Cardiac septum (tissue), 1 donor: ENCODE measurements at regions not wholly inside any gene's neighbourhood (a gene's known extent, or its start where the extent isn't known, plus 50 kb on each side); places are given as distances from the start of the nearest gene placed in this dataset.

Experiments used
- DNase-seq: peaks from one replicate; pipeline ENCODE4 v3.0.0-alpha.2; 2020; ENCODE audit warnings: low spot score
- intact Hi-C: fragments of 100-400 bp; cut with DNase I; formaldehyde crosslinking; loops from one replicate; pipeline ENCODE4 v1.14.0; 2022
- donor health status: DM: no; HTN: no; CAD: no.

DNA sequence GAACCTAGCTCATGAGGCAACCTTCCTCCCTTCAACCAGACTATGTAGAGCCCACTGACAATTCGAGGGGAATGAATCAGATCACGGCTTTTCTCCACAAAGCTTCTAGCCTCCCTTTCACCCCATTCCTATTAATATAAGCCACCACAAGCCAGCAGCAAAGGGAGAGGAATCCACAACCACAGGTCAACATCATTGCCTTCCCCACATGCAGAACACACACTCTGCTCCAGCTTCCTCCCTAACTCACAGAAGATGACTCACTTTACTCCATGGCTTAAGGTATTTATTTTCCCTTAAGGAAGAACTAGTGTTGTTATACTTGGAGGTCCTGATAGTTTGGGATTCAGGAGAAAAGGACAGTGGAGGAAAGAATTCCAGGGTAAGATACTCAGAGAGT, 272.2 kb downstream of the C1D start:
- no peak for DNase-seq
- intact Hi-C loops: no loop called here

DNA sequence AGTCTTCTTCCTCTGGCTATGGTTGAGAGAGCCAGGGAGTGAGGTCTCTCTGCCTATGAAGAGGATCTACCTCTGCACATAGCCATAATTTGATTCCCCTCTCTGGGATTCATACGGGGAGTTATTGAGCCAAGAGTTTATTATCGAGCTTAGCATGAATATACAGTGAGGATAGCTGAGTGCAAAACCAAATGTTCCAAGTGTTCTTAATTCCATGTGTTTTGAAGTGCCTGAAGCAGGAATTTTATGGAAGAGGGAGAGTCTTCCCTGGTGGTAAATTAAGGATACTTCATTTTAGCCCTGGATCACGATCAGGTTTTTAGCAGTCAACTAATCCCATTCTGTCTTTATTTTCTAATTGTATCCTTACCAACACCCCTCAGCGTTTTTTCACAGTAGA, 270.6 kb downstream of the C1D start:
- DNase-seq: no peak
- intact Hi-C loops: no loop called here

- intact Hi-C loops: no loop called here
Measured at GRCh38 chr2:67792681-67793091, 270.1 kb downstream of the C1D start.

DNA sequence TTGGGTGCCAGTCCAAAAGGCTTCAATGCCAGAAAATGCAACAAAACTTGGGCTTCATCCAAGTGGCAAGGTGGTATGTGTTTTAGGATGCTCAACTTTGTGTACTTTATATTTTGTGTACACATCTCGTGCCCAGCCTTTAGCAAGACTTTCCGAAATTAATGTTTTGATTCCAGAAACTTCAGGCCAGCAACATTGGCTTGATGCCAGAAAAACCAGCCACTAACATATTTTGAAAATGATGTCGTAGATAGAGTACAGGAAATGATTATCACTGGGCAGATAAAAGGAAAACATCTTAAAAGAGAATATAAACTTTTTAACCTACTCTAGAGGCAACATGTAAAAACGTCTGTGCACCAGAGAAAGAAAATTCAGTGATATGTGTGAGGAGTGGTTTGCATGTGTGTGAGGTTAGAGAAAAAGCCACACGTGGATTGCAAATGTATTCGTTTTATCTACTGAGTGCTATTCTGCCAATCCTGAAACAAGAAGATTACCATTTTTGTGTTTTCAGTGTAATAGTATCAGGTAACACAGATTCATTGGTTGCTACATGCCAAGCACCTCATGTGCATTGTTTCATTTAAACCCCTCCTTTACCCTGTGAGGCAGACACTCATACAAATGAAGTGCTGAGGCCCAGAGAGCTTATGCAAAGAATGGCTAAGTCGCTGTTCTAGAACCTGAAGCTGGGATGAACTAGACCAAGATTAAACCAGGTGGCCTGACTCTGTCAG, 264.8 kb downstream of the C1D start:
- DNase-seq: no peak
- intact Hi-C loops: no loop called here

More at GRCh38 chr2:67792681-67793091, 270.1 kb downstream of the C1D start:
- no peak for DNase-seq

DNA sequence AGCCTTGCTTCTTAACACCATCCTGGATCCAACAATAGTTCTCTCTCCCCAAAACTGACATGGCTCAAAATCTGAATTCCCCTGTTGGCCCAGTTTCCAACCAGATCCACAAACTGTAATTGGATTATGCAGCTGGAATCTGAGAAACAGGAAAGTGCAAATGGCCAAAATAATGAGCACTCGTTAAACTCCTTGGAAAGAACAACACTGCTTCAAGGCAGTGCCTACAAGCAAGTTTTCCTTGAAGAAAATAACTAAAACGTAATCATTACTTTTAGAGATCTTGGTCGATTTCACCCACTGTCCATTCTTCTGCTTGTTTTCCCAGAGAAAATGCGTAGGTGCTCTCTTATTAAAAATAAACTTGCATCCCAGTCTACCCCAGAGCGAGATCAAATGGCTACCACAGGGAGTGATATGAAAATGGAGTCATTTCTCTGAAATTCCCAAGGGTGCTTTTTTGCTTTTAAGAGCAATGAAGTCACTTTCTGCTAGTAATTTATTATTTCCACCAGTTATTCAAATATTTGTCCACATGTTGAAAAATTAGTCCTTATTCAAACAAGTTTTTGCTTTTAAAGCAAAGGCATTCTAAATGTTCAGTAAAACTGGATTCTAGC, 264.2 kb downstream of the C1D start:
- intact Hi-C loops: no loop called here
- DNase-seq: no peak

GRCh38 chr2:67799886-67800285, 262.9 kb downstream of the C1D start:
- intact Hi-C loops: no loop called here
- DNase-seq: no peak

DNA sequence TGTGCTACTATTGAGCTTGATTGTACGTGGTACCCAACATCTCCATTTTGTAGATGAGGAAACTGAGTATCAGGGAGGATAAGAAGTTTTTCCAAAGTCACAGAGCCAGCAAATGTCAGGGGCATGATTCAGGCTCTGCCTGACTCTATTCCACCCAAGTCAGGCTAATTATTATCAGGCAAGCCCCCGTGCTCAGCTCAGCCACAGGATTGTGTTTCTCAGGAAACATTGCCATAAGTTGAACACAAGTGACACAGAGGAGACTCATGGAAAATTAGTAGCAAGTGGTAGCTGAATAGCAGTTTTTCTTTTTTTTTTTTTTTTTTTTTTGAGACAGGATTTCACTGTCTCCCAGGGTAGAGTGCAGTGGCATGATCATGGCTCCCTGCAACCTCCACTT, 260.5 kb downstream of the C1D start:
- no peak for DNase-seq
- intact Hi-C loops: no loop called here

- no peak for DNase-seq
- intact Hi-C loops: no loop called here
Measured at GRCh38 chr2:67802824-67803223, 260.0 kb downstream of the C1D start.

- intact Hi-C loops: no loop called here
- no peak for DNase-seq
Measured at GRCh38 chr2:67806816-67807215, 256.0 kb downstream of the C1D start.

DNA sequence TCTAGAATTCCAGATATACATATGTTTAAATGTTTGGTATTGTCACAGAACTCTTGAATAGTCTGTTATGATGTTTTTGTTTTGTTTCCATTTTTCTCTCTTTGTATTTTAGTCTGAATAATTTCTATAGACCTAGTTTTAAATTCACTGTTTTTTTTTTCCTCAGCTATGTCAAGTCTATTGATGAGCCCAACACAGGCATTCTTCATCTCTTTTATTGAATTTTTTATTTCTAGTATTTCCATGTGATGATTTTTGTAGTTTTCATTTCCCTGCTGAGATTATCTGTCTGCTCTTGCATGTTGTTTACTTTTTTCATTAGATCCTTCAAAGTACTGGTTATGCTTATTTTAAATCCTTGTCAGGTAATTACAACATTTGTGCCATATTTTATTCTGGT, 254.7 kb downstream of the C1D start:
- intact Hi-C loops: no loop called here
- DNase-seq: no peak

DNA sequence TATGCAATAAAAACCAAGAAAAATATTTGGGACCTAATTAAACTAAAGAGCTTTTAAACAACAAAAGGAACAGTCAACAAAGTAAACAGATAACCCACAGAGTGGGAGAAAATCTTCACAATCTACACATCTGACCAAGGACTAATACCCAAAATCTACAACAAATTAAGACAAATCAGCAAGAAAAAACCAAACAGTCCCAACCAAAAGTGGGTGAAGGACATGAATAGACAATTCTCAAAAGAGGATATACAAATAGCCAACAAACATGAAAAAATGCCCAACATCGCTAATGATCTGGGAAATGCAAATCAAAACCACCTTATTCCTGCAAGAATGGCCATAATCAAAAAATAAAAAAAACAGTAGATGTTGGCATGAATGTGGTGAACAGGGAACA, 250.1 kb downstream of the C1D start:
- no peak for DNase-seq
- intact Hi-C loops: no loop called here

DNA sequence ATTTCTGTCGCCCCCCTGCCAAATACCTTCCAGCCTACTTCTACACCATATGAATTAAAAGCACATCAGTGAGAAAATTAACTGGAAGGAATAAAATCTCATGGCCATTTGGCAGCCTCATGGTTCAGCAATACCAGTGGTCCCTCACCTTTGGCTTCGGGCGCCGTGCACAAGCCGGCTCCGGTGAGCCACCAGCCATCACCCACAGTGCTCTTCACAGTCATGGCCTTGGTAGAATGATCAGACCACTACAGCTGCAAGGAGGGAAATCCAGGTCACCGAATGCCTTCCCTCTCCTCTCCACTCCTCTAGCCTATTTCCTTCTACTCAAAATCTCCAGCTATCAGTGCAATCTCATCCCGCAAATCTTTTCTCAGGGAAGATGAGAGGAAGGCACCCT, 239.1 kb downstream of the C1D start:
- DNase-seq: no peak
- intact Hi-C loops: no loop called here

DNA sequence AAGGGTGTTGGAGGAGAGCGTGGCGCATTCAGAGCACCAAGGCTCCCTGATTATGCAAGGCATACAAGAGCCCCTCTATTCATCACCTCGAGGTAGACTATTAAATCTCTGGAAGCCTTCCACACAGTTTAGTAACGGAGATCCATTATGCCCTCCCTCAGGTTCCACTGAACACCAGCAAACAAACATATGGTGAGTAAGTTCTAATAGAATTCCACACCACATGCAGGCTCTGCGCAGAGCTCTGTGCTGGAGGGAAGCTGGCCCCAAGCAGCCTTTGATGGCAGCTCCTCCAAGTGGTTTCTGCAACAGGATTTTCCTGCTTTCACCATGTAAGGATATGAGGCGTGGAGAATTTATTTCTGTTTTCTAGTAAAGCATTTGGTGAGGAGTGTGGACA, 238.6 kb downstream of the C1D start:
- intact Hi-C loops: no loop called here
- no peak for DNase-seq

- DNase-seq: no peak
- intact Hi-C loops: no loop called here
Measured at GRCh38 chr2:67825476-67825875, 237.3 kb downstream of the C1D start.

DNA sequence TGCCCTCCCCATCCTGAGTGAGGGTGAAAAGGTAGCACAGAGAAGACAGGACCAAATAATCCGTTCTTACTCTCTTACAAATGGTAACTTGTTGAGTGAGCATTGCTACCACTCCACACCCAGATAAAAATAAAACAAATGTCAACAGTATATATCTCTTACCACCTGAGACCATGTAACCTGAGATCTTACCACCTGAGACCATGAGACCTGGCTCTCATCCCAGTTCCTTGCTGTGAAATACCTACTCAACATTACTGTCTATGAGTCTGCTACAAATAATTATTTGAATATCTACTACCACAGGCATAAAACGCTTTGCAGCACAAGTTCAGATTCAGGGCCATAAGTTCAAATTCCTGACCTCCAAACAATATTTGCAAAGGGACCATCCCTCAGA, 234.7 kb downstream of the C1D start:
- intact Hi-C loops: no loop called here

DNA sequence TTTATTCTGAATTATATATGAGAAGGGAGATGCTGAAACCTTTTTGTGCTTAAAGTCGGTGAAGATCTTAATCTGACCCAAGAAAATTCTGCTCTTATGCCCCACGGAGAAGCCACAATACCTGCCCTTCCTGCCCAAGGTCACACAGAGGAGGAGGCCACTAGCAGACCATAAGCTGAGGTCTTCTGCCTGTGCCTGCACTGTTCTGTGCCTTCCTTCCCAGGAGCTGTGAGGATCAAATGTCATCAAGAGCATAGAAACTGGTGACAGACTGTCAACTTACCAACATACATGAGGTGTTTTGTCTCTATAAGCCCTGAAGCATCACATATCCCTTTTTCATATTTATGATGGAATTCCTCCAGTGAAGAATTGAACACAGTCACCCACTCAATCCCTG, 233.3 kb downstream of the C1D start:
- intact Hi-C loops: no loop called here
- DNase-seq: no peak

More for the DNA sequence above, 234.7 kb downstream of the C1D start:
- DNase-seq: no peak

DNA sequence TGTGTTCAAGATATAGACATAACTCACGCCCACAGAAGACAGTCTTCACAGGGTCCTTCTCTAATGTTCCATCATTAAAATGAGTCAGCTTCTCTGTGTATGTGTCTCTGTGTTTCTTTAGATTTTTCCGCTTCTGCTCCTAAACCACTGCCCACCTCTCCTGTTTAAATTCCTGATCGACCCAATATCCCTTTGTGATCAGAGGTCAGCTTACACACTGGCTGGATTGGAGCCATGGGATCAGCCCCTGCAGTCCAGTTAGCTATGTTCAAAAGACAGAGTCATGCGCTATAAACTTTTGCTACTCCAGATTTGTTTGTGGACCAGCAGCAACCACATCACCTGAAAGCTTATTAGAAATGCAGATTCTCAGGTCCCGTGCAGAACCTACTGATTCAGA, 229.2 kb downstream of the C1D start:
- no peak for DNase-seq
- intact Hi-C loops: no loop called here

GRCh38 chr2:67834482-67834881, 228.3 kb downstream of the C1D start:
- no peak for DNase-seq
- intact Hi-C loops: no loop called here

DNA sequence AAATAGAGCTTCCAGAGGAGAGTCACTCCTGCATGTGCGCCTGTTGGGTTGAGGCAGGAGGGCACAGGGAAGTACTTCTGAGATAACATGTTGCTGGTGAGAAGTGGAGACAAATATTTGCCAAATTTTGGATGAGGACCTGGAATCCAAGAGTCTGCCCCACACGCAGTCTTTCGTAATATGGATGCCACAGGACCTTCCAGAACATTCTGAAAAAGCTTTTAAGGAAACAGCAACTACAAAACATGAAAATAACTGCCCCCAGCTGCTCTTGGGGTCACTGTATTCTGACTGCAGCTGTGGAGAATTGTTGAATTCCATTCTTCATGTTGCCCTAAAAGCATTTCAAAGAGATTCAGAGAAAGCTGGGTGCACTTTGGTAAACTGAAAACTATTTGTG, 227.5 kb downstream of the C1D start:
- DNase-seq: no peak

DNA sequence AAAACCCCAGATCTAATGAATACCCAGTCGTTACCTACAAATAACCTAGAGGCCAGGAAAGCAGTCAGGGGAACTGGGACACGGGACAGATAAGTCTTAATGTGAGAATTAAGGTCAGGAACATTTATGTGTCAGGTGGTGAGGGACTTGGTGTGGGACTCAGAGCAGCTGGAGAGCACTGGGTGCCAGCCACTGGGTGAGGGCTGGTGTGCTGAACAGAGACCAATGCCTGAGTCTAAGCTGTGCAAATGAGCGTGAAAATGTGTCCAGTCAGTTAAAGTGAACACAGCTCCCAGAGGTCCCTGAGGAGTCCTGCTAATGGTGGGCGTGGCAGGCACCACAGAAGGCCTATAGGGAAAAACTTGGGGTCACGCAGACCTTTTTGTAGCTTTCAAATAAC, 225.9 kb downstream of the C1D start:
- intact Hi-C loops: no loop called here
- no peak for DNase-seq

More for the DNA sequence above, 227.5 kb downstream of the C1D start:
- intact Hi-C loops: no loop called here

DNA sequence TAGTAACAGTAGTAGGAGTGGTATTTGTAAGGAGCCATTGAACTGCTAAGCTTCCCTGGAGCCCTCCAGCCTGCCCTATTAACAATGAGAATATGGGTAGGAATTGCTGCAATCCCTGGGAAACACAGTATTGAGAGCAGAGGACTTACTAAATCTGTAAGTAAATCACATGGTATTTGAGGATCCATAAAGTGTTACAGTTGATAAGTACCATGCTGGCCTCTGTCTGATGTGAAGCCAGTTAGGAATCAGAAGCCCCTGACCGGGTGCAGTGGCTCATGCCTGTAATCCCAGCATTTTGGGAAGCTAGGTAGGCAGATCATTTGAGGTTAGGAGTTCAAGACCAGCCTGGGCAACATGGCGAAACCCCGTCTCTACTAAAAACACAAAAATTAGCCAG, 224.6 kb downstream of the C1D start:
- no peak for DNase-seq
- intact Hi-C loops: no loop called here

DNA sequence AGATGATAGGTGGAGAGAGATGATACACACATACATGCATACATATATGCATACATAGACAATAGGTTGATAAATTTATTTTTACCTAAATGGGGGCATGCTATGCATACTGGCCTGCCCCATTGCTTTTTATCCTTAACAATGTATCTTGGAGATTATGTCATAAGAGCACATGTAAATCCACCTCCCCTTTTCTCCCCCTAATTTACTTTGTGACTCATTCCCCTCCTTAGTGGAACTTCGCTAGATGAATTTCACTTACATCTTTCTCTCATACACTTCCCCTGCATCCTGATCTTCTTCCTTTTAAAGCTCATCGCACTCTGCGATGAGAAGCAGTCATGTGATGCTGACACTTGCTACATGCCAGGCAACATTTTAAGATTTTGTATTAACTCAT, 223.6 kb downstream of the C1D start:
- intact Hi-C loops: no loop called here

More for the DNA sequence above, 223.6 kb downstream of the C1D start:
- no peak for DNase-seq
